GM20431 (cell line): ENCODE measurements at regions not wholly inside any gene's neighbourhood (a gene's known extent, or its start where the extent isn't known, plus 50 kb on each side); places are given as distances from the start of the nearest gene placed in this dataset.

Experiments
- in situ Hi-C: fragments of 300-500 bp; cut with MseI, MboI; formaldehyde crosslinking; loops from one replicate; pipeline ENCODE4 v1.15.0; 2020; ENCODE audit warnings: low sequenced_read_pairs; ENCODE audit not compliant: unreplicated experiment

GRCh38 chr11:87397011-87397865, 359.5 kb downstream of the TMEM135 start:
- in situ Hi-C loops, result no loop called here

GRCh38 chr11:87394924-87395323, 357.2 kb downstream of the TMEM135 start:
- in situ Hi-C loops, result no loop called here

GRCh38 chr11:87392665-87393064, 354.9 kb downstream of the TMEM135 start:
- in situ Hi-C loops, result no loop called here

GRCh38 chr11:87391496-87391895, 353.8 kb downstream of the TMEM135 start:
- in situ Hi-C loops, result no loop called here

GRCh38 chr11:87384078-87384729, 346.5 kb downstream of the TMEM135 start:
- in situ Hi-C loops, result no loop called here

- in situ Hi-C loops, result no loop called here
These were observed 336.5 kb downstream of the TMEM135 start for GRCh38 chr11:87374038-87374807.
